ENCODE measurements at regions not wholly inside any gene's neighbourhood (a gene's known extent, or its start where the extent isn't known, plus 50 kb on each side); places are given as distances from the start of the nearest gene placed in this dataset.

DNA sequence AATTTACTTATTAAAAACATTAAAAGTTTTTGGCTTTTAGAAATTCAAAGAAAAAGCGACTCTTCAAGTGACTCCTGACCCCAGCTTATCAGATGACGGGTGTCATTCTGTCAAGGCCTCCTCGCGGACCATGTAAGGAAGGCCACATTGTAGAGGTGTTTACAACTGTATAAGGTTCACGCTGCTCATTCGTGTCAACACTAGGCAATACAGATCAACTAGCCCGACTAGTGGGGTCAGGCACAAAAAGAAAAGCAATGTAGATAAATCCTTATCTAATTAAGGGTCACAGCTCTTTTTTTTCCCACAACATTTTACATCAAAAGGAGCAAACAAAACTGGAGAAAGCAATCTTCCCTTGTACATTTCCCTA is 207.5 kb upstream of the NR2F2 start:
- no peak for TF ChIP-seq CTCF (IDR thresholded peaks at IDR 0.05; ENCODE audit: low read length)
- no peak for TF ChIP-seq EZH2 (IDR thresholded peaks at IDR 0.05; ENCODE audit: borderline replicate concordance, low read length)
